Breast epithelium (tissue), 3 donors: ENCODE measurements at regions not wholly inside any gene's neighbourhood (a gene's known extent, or its start where the extent isn't known, plus 50 kb on each side); places are given as distances from the start of the nearest gene placed in this dataset.

ENCODE experiments used
- POLR2A ChIP-seq: fragments of 450-650 bp; IDR thresholded peaks from one replicate; pipeline ENCODE4 v1.6.1; 2016; ENCODE audit warnings: antibody characterized with exemption, mild to moderate bottlenecking, moderate library complexity
- POLR2AphosphoS5 ChIP-seq, 3 donors: sonication (generic); formaldehyde crosslinking; IDR thresholded peaks; one replicate each; pipeline ENCODE4 v1.6.1; 2017; ENCODE audit warnings: antibody characterized with exemption in 3 of 3
- TF ChIP-seq, protein P1 (sequence below), 3 donors: fragments of 450-650 bp; IDR thresholded peaks; one replicate each; pipeline ENCODE4 v1.5.1; 2016 to 2017; ENCODE audit warnings: antibody characterized with exemption in 3 of 3, mild to moderate bottlenecking in 3 of 3, moderate library complexity in 3 of 3

DNA sequence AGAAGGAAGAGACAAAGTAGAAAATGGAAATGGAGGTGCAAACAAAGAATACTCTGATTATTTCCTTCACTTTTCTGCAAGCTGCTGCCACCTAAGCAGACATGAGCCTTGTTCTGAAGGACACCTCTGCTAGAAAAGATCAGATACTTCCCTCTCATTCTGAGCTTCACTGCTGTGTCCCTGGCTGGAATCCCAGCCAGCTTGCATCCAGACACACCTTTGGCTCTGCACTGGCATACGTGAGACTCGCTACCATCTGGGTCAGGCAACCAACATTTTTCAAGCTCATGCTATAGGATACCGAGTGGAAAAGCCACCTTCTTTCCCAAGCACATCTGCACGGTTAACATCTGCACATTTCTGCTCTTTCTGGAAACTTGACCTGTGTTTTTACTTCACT is 166.7 kb upstream of the SUCLG2 start:
- TF ChIP-seq, protein P1, sequence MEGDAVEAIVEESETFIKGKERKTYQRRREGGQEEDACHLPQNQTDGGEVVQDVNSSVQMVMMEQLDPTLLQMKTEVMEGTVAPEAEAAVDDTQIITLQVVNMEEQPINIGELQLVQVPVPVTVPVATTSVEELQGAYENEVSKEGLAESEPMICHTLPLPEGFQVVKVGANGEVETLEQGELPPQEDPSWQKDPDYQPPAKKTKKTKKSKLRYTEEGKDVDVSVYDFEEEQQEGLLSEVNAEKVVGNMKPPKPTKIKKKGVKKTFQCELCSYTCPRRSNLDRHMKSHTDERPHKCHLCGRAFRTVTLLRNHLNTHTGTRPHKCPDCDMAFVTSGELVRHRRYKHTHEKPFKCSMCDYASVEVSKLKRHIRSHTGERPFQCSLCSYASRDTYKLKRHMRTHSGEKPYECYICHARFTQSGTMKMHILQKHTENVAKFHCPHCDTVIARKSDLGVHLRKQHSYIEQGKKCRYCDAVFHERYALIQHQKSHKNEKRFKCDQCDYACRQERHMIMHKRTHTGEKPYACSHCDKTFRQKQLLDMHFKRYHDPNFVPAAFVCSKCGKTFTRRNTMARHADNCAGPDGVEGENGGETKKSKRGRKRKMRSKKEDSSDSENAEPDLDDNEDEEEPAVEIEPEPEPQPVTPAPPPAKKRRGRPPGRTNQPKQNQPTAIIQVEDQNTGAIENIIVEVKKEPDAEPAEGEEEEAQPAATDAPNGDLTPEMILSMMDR (IDR thresholded peaks at IDR 0.05): no peak
- no peak for TF ChIP-seq POLR2A
- TF ChIP-seq POLR2AphosphoS5 (IDR thresholded peaks at IDR 0.05): no peak
